Erythroblast (primary cell): ENCODE measurements at regions not wholly inside any gene's neighbourhood (a gene's known extent, or its start where the extent isn't known, plus 50 kb on each side); places are given as distances from the start of the nearest gene placed in this dataset.

ENCODE experiments used
- GATA1 ChIP-seq: IDR thresholded peaks from 2 replicates; pipeline ENCODE4 v1.6.1; 2011; ENCODE audit warnings: low read depth, mild to moderate bottlenecking, control low read depth, low read length, moderate library complexity
- POLR2A ChIP-seq: IDR thresholded peaks from 2 replicates; pipeline ENCODE4 v1.6.1; 2011; ENCODE audit warnings: mild to moderate bottlenecking, low read length

DNA sequence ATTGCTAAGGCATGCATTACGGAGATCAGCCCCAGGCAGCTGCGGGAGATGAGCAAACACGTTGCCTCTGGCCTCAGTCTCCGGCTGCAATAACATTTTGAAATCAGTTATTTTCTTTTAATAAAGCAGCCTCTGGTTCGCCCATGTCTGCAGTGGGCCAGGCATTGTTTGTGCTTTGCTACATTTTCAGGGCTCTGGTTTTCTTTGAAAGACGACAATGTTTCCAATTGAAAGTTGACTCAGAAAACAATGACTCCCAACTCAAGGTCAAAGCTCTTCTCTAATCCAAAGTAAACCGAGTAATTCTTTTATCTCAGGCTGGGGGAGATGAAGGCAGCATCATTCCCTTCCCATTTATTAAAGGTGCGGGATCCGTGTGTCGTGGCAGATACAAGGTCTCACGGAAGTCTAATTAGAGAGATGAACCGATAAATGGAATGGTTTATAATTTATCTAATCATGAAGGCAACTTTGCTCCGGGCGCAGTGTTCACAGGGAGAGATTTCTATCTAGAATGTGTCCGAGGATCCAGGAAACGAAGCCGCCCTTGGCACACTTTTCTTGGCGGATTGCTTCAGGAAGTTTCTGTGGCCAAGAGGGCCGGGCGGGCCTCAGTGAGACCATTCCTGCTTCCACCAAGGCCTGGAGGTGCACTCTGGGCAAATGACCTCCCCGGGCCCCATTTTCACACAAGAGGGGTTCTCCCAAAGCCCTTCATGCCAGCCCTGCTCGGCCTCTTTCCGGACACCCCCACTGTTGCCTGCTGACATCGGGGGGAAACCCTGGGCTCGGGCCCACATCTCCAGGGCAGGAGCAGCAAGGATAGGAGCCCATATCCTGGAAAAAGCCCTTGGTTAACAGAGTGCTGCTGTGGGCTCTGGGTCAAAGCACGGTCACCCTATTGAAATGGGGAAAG, 811.4 kb downstream of the BRD1 start:
- TF ChIP-seq POLR2A (no peak), GATA1 (no peak)
